Nephron (organoid): ENCODE measurements at regions not wholly inside any gene's neighbourhood (a gene's known extent, or its start where the extent isn't known, plus 50 kb on each side); places are given as distances from the start of the nearest gene placed in this dataset.
"Not testable (repeated sequence)": the region's sequence is repeated elsewhere in the genome, so short reads cannot be mapped to it uniquely, and the experiment has no call there.

ENCODE experiments used
- H3K27ac Mint-ChIP-seq, 3 experiments: 2 replicates each; pipeline ENCODE4 v1.8.0; 2020; ENCODE audit warnings: mixed read lengths in 3 of 3, mild to moderate bottlenecking in 2 of 3, moderate library complexity in 1 of 3
- H3K27me3 Mint-ChIP-seq: 2 replicates; pipeline ENCODE4 v1.8.0; 2021; ENCODE audit warnings: low read depth, mild to moderate bottlenecking, moderate library complexity, mixed read lengths
- H3K36me3 Mint-ChIP-seq: 2 replicates; pipeline ENCODE4 v1.8.0; 2020; ENCODE audit warnings: low read depth, mixed read lengths
- H3K4me1 Mint-ChIP-seq: 2 replicates; pipeline ENCODE4 v1.8.0; 2020; ENCODE audit warnings: mixed read lengths
- H3K4me3 Mint-ChIP-seq, 3 experiments: 2 replicates each; pipeline ENCODE4 v1.8.0; 2020; ENCODE audit warnings: mild to moderate bottlenecking in 3 of 3, mixed read lengths in 3 of 3, moderate library complexity in 2 of 3
- H3K9me3 Mint-ChIP-seq: 2 replicates; pipeline ENCODE4 v1.8.0; 2020; ENCODE audit warnings: mixed read lengths
- CTCF ChIP-seq, 3 experiments: fragments of 200-600 bp; sonication (generic); IDR thresholded peaks; one replicate each; pipeline ENCODE4 v1.5.0; 2021; ENCODE audit warnings: antibody characterized with exemption in 3 of 3; ENCODE audit not compliant: unreplicated experiment in 3 of 3

GRCh38 chr9:25808554-25808953 is 130.3 kb upstream of the TUSC1 start:
- no peaks in the 10 kb centered on the region for H3K36me3 Mint-ChIP-seq
- no peak overlapping the region for H3K27ac Mint-ChIP-seq
- no peak for TF ChIP-seq CTCF (IDR thresholded peaks at IDR 0.05; ENCODE audit: unreplicated experiment in 3 of 3)
- peaks cover 8% of the 10 kb centered on the region for H3K9me3 Mint-ChIP-seq
- H3K27me3 Mint-ChIP-seq: peaks cover 4% of the 10 kb centered on the region
- H3K4me3 Mint-ChIP-seq: no peak overlapping the region
- H3K4me1 Mint-ChIP-seq: peaks cover 12% of the 10 kb centered on the region

GRCh38 chr9:25804856-25805255 is 126.6 kb upstream of the TUSC1 start:
- peaks cover 6% of the 10 kb centered on the region for H3K4me1 Mint-ChIP-seq
- peaks cover 4% of the 10 kb centered on the region for H3K27me3 Mint-ChIP-seq
- H3K27ac Mint-ChIP-seq: no peak overlapping the region
- no peak overlapping the region for H3K4me3 Mint-ChIP-seq
- no peaks in the 10 kb centered on the region for H3K36me3 Mint-ChIP-seq
- no peaks in the 10 kb centered on the region for H3K9me3 Mint-ChIP-seq
- TF ChIP-seq CTCF (IDR thresholded peaks at IDR 0.05; ENCODE audit: unreplicated experiment in 3 of 3): no peak

- not testable (repeated sequence) for H3K9me3 Mint-ChIP-seq, H3K36me3 Mint-ChIP-seq, H3K4me3 Mint-ChIP-seq, H3K27me3 Mint-ChIP-seq, H3K4me1 Mint-ChIP-seq, H3K27ac Mint-ChIP-seq
Observed at GRCh38 chr9:25801989-25802388, 123.7 kb upstream of the TUSC1 start.

GRCh38 chr9:25773805-25774204 is 95.6 kb upstream of the TUSC1 start:
- Mint-ChIP-seq H3K27ac (no peak overlapping the region), H3K9me3 (no peaks in the 10 kb centered on the region), H3K4me3 (no peak overlapping the region), H3K4me1 (no peaks in the 10 kb centered on the region), H3K27me3 (no peaks in the 10 kb centered on the region), H3K36me3 (no peaks in the 10 kb centered on the region)
- no peak for TF ChIP-seq CTCF (IDR thresholded peaks at IDR 0.05; ENCODE audit: unreplicated experiment in 3 of 3)

- no peaks in the 10 kb centered on the region for H3K36me3 Mint-ChIP-seq
- no peaks in the 10 kb centered on the region for H3K9me3 Mint-ChIP-seq
- TF ChIP-seq CTCF (IDR thresholded peaks at IDR 0.05; ENCODE audit: unreplicated experiment in 3 of 3): no peak
- H3K27ac Mint-ChIP-seq: no peak overlapping the region
- H3K27me3 Mint-ChIP-seq: no peaks in the 10 kb centered on the region
- H3K4me3 Mint-ChIP-seq: no peak overlapping the region
- no peaks in the 10 kb centered on the region for H3K4me1 Mint-ChIP-seq
Observed at GRCh38 chr9:25755951-25756350, 77.7 kb upstream of the TUSC1 start.

GRCh38 chr9:25752398-25752797 is 74.2 kb upstream of the TUSC1 start:
- no peak overlapping the region for H3K4me3 Mint-ChIP-seq
- no peak overlapping the region for H3K27ac Mint-ChIP-seq
- no peaks in the 10 kb centered on the region for H3K27me3 Mint-ChIP-seq
- H3K9me3 Mint-ChIP-seq: no peaks in the 10 kb centered on the region
- H3K36me3 Mint-ChIP-seq: no peaks in the 10 kb centered on the region
- no peak for TF ChIP-seq CTCF (IDR thresholded peaks at IDR 0.05; ENCODE audit: unreplicated experiment in 3 of 3)
- no peaks in the 10 kb centered on the region for H3K4me1 Mint-ChIP-seq

GRCh38 chr9:25742256-25742655 is 64.0 kb upstream of the TUSC1 start:
- Mint-ChIP-seq H3K9me3 (peaks cover 3% of the 10 kb centered on the region), H3K4me1 (no peaks in the 10 kb centered on the region), H3K4me3 (no peak overlapping the region), H3K27me3 (no peaks in the 10 kb centered on the region), H3K27ac (no peak overlapping the region), H3K36me3 (no peaks in the 10 kb centered on the region)
- no peak for TF ChIP-seq CTCF (IDR thresholded peaks at IDR 0.05; ENCODE audit: unreplicated experiment in 3 of 3)
